GM18873 (cell line): ENCODE measurements at regions not wholly inside any gene's neighbourhood (a gene's known extent, or its start where the extent isn't known, plus 50 kb on each side); places are given as distances from the start of the nearest gene placed in this dataset.
"Not testable (repeated sequence)": the region's sequence is repeated elsewhere in the genome, so short reads cannot be mapped to it uniquely, and the experiment has no call there.

Source experiments
- ATAC-seq: cut with Tn5 transposase; IDR thresholded peaks from one replicate; pipeline ENCODE4 v1.9.1; 2021; ENCODE audit warnings: mild to moderate bottlenecking, moderate library complexity, moderate number of reproducible peaks; ENCODE audit not compliant: unreplicated experiment, low FRiP score

GRCh38 chr7:8809320-8809719 is 375.9 kb downstream of the NXPH1 start:
- ATAC-seq = no peak

- no peak for ATAC-seq
These were observed 384.1 kb downstream of the NXPH1 start for GRCh38 chr7:8817448-8818036.

- ATAC-seq = no peak
These were observed 385.0 kb downstream of the NXPH1 start for GRCh38 chr7:8818406-8818805.

- no peak for ATAC-seq
These were observed 389.2 kb downstream of the NXPH1 start for GRCh38 chr7:8822595-8822994.

GRCh38 chr7:8823486-8823885 is 390.1 kb downstream of the NXPH1 start:
- no peak for ATAC-seq

DNA sequence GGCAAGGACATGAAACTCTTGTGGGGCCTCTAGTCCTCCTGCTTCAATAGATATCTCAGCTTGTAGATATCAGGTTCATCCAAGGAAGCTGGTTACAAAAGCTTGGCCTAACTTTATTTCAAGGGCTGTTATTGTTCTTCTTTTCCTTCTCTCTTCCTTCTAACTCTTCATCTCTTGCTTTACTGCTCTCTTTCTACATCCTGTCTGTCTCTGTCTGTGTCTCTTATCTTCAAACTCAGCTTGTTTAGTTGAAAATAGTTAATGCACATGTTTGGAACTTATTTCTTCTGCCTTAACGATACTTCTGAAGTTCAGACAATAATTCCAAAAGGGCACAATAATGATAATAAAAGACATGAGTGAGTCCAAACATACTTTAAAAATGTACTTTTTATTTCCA is 393.9 kb downstream of the NXPH1 start:
- ATAC-seq = no peak

DNA sequence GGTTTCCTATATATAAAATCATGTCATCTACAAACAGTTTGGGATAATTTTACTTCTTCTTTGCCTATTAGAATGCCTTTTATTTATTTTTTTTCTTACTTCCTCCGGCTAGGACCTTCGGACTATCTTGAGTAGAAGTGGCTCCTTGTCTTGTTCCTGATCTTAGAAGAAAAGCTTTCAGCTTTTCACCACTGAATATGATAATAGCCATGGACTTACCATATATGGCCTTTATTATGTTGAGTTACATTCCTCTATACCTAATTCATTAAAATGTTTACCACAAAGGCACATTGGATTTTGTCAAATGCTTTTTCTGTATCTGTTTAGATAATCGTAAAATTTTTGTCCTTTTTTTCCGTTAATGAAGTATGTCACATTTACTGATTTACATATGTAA is 395.7 kb downstream of the NXPH1 start:
- ATAC-seq = no peak

GRCh38 chr7:8831376-8831775 is 398.0 kb downstream of the NXPH1 start:
- no peak for ATAC-seq

DNA sequence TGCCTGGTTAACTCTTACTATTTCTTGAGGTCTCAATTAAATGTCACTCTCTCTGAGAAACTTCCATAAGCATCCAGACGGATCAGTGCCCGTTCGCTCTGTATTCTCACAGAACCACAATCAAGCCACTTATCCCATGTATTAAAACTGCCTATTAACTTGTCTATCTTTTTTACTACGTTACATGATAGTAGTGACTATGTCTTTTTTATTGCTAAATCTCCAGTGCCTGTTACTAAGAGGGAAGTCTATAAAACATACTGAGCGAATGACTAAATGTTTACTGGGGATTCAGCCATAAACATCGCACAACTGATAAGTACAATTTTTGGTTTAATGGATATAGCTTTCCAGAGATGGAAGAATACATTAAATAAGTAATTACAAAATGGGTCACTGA is 399.9 kb downstream of the NXPH1 start:
- ATAC-seq = no peak

DNA sequence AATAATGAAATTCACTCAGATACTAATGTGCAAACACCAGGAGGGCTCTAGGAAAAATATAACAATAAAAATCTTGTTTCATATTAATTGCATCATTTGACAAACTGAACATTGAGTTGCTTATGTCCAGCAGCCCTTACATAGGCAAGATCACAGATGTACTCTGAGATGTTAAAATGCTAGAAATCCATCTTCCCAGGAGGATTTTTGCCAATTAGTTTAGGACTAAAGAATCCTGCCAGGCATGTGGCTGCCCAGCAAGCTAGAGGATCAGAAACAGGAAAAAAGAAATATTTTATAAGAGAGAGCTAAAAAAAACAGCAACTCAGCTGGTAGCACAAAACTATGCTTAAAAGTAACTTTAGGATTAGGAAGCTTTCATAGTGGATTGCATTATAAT is 407.8 kb downstream of the NXPH1 start:
- ATAC-seq = no peak

DNA sequence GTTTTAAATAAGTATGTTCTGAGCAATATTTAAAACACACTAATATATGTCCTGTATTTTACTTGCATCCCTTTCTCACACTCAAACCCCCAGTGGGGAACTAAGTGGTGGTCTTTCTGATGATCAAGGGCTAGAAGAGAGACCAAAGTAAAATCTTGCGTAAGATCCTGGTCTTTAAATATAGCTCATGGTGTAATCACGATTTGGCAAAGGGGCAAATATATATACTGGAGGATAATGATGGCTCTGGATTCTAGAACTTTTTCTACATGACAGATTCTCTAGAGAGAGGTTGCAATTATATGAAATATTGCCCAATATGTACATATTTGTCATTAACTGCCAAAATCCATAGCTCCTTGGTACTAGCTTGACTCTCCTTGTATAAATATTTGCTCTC is 438.3 kb downstream of the NXPH1 start:
- no peak for ATAC-seq

GRCh38 chr7:8881916-8882315 is 448.5 kb downstream of the NXPH1 start:
- no peak for ATAC-seq

- ATAC-seq = no peak
These were observed 452.1 kb downstream of the NXPH1 start for GRCh38 chr7:8885480-8886000.

GRCh38 chr7:8890346-8890745 is 456.9 kb downstream of the NXPH1 start:
- ATAC-seq = not testable (repeated sequence)

DNA sequence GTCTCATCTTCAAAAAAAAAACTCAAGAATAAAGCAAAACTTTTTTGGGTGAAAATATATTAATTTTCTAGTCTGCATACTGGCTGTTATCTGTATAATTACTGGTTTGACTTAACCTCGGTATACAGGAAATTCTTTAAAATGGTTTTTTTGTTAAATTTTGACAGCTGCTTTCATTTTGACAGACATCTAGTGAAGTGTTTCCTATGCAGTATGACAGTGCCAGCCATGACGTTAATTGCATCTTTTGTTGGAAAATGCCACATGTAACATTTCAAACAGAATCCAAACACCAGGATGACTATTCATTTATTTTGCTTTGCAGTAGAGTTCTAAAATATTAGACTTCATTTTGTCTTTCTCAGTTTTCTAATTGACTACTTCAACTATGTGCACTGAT is 460.4 kb downstream of the NXPH1 start:
- ATAC-seq = no peak

DNA sequence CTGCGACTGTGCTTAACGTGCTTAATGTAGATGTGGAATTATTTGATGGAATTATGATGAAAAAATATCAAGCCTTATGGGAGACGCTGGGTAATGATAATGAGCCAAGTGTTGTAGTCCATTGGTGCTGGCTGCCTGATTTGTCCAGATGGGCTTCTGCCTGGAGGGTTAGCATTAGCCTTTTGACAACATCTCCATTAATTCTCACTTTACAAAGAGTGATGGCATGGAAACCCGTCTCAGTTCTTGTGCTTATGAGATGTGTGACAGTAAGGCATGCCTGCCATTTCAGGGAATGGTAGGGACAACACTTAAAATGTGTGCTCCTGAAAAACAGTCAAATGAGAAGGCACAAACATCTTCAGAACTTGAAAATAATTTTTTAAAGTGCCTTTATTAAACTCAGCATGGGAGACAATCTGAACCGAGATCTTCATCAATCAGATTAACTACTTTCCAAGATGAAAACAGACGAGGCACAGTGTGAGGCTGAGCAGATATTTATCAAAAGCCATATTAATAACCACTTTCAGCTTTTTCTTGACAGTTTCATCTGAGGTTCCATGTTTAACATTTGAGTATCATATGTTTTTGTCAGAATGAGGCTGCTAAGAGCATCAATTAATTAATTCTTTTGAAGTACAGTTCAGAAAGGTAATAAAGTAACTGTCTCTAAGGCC is 473.1 kb downstream of the NXPH1 start:
- no peak for ATAC-seq

- no peak for ATAC-seq
These were observed 475.5 kb downstream of the NXPH1 start for GRCh38 chr7:8908889-8909288.

- no peak for ATAC-seq
These were observed 480.3 kb downstream of the NXPH1 start for GRCh38 chr7:8913682-8914081.

- ATAC-seq = no peak
These were observed 488.4 kb downstream of the NXPH1 start for GRCh38 chr7:8921807-8922206.

DNA sequence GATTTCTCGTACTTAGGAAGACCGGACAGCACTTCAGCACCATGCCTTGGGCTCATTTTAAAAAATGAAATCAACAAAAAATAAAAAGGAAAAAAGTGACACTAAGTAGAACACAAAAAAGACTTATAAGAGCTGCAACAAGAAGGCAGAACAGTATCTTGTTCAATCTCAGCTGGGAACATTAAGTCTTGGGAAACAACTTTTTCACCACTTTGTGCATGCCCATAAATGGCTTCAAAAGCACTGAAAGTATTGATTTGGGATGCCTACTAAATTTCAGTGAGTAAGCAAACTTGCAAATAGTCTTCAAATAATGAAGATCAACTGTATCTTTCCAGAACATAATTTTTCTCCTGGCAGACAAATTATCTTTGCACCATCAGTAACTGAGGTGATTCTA is 489.3 kb downstream of the NXPH1 start:
- no peak for ATAC-seq

GRCh38 chr7:8923164-8923806 is 489.9 kb downstream of the NXPH1 start:
- no peak for ATAC-seq
